Anterior cingulate cortex (tissue), 58 donors: ENCODE measurements at regions not wholly inside any gene's neighbourhood (a gene's known extent, or its start where the extent isn't known, plus 50 kb on each side); places are given as distances from the start of the nearest gene placed in this dataset.
"Not testable (repeated sequence)": the region's sequence is repeated elsewhere in the genome, so short reads cannot be mapped to it uniquely, and the experiment has no call there.

Experiments used
- DNase-seq, 58 donors: peaks; one replicate each; lab custom pipeline; 2025; lab: John Stamatoyannopoulos, UW

DNA sequence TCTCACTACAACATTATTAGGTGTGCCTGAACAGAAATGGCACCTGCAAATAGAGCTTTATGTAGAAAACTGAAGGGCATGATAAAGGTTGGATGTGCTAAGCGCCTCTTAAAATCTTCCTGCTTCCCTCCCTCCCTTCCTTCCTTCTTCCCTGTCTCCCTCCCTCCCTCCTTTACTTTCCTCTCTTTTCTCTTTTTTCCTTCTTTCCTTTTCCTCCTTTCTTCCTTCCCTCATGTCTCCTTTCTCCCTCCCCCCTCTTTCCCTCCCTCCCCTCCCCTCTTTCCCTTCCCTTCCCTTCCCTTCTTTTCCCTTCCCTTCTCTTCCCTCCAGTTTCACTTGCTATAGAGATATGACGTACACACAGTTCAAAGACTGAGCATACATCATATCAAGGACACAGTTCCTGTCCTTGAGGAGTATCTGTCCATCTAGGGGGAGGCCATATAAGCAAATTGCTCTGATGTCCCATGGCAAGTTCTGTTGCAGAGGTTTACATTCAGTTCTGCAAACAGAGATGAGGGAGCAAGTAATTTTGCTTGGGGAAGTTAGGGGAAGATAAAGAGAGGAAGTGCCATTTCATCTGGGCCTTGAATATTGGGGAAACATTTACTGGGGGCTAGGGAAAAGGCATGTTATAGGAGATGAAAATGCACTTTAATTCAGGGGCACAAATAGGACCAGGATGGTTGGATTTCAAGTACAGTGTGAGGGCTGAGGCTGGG lies 79.0 kb upstream of the EEF1E1 start:
- no peak for DNase-seq

DNA sequence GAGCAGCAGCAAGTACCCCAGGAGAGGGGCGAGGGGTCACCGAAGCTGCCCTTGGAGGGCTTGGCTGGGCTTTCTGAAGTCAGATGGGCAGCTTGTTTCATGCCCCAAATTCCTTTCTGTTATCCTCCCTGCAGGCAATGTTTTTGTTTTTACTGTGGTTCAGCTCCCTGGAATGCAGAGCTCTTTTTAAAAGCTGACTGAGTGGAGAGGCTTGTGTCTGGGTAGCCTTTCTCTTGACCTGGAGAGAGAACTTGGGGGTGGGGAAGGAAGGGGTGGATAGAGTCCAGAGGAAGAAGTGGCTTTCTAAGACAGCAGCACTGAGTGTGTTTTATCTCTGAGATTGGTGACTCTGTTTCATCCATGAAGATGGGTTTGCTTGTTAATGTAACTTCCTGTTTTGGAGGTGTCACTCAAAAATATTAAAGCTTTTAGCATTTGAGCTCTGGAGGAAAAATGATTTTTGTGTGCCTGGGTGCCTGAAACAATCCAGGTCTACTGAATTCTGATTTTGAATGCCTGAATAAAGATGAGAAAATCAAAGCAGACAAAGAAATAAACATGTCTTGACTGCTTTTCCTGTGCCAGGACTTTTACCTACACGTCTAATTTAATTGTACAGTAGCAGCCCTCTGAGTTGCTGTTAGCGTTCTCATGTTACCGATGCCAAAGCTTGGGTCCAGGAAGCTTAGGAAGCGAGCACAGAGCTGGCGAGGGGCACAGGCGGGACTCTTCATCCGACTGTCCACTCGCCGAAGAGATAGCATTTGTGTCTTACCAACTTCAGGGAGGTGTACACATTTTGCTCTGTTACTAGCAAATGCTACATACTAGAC lies 78.2 kb upstream of the EEF1E1 start:
- DNase-seq: no peak

DNA sequence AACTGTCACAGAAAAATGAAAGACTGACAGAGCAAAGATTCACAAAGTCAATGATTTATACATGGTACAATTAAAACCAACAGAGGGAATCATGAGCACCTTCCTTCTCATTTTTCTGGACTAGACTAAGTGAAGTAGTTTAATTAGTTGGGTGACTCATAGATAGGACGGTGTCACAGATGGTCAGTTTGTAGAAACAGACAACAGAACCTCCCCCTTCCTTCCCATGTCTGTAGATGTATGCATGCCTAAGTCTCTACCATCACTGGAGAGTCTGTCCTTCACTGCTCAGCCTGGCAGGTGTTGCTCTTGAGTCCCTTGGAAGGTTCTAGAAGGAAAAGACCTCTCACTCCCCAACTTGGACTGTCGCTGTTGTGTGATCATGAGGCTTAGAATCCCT lies 75.4 kb upstream of the EEF1E1 start:
- no peak for DNase-seq

DNA sequence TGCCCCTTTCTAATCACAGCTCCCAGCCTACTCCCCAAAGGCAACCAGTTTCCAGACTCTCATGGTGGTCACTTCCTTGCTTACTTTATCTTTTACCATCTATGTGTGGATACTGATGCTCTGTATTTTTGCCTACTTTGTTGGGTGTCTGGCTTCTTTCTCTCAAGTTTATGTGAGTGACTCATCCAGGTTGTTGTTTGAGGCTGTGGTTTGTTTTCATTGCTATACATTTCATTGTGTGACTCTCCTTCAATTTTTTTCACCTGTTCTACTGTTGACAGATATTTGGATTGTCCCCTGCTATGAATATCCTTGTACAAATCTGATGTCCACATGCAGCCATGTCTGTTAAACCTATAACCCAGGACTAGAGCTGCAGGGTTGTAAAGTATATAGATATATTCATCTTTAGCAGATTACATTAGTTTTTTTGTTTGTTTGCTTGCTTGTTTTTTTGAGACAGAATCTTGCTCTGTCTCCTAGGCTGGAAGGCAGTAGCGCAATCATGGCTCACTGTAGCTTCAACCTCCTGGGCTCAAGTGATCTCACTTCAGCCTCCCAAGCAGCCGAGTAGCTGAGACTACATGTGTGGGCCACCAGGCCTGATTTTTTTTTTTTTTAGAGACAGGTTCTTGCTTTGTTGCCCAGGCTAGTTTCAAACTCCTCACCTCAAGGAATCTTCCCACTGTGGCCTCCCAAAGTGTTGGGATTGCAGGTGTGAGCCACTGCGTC lies 72.9 kb upstream of the EEF1E1 start:
- DNase-seq: no peak

DNA sequence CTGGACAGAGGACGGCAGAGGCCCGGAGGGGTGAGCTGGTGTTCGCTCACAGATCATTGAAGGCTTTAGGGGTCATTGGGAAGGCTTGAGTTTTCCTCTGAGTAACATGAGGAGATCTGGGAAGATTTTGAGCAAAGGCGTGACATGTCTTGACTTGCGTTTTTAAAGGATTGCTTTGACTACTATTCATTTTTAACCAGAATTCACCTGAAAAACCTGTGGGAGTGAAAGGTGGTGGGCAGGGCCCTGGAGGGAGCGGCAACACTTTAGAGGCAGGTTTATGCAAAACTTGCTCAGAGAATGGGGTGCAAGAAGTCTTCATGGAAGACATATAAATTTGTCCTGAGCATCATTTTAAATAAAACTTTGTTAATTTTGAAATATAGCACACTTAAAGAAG lies 72.2 kb upstream of the EEF1E1 start:
- DNase-seq: peak in 1 of 58 donors; percentile 4

DNA sequence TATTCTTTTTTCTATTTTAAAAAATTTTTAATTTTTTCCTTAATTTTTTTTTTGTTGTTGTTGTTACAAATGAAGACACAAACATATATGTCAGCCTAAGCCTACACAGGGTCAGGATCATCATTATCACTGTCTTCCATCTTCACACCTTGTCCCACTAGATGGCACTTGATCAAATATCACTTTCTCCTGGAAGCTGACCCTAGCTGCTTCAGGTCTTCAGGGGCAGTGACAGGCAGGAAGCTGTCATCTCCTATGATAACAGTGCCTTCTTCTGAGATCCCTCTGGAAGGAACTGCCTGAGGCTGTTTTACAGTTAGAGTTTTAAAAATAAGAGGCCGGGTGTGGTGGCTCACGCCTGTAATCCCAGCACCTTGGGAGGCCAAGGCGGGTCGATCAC lies 70.2 kb upstream of the EEF1E1 start:
- DNase-seq: no peak

DNA sequence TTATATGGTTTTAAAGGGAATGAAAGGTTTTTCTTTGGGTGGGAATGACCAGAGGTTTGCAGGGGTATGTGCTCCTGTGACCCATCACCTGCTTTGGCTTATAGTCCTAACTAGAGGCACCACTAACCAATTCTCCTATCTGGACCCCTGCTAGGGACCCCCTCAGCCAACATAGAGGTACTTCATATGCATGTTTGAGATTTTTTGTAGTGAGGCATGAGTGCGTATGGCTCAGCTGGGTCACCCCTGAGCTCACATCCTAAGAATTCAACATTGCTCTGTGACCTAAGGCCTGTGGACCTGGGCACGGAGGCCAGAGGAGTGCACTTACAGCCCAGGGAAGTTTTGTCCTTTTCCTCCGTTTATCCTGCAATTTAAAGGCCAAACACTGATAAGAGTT lies 68.4 kb upstream of the EEF1E1 start:
- no peak for DNase-seq

DNA sequence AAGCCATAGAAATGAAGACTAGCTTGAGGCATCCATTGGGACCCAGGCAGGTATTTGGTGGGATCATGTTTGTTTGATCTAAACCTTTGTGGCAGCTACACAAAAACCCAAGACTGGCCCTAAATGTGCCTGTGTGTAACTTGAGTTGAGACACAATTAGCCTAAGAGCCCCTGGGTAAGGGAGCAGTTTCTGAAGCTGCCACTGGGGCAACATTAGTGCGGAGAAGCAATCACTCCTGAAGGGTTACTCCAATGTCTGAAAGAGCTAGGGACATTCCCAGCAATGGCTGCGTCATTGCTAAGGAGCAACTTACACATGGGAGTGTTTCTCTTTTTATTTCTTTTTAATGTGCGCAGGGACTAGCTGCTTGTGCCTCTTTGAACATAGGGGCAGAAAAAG lies 67.9 kb upstream of the EEF1E1 start:
- no peak for DNase-seq

DNA sequence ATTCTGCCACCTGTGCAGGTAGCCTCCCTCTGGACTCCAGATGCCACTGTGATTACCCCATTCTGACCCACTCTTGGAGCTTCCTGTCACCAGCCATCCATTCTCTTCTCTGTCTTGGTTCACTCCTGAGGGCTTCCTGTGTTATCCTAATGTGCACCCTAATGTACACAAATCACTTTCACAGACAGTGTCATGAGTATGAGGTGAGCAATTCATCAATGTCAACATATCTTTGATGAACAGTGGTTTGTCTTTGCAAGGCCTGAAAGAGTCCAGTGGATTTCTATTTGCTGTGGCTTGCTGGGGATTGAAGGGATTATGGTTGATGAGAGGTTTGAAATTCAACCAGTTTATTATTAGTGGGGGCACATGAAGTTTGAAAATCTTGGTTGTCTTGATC lies 63.8 kb upstream of the EEF1E1 start:
- DNase-seq: no peak

DNA sequence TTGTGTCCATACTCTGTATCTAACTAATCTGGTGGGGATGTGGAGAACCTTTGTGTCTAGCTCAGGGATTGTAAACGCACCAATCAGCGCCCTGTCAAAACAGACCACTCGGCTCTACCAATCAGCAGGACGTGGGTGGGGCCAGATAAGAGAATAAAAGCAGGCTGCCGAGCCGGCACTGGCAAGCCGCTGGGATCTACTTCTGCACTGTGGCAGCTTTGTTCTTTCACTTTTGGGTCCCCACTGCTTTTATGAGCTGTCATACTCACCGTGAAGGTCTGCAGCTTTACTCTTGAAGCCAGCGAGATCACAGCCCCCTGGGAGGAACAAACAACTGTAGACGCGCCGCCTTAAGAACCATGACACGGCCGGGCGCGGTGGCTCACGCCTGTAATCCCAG lies 62.7 kb upstream of the EEF1E1 start:
- not testable (repeated sequence) for DNase-seq

DNA sequence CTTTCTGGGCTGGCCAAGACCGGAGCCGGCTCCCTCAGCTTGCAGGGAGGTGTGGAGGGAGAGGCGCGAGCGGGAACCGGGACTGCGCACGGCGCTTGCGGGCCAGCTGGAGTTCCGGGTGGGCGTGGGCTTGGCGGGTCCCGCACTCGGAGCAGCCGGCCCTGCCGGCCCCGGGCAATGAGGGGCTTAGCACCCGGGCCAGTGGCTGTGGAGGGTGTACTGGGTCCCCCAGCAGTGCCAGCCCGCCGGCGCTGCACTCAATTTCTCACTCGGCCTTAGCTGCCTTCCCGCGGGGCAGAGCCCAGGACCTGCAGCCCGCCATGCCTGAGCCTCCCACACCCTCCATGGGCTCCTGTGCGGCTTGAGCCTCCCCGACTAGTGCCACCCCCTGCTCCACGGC lies 61.9 kb upstream of the EEF1E1 start:
- DNase-seq: not testable (repeated sequence)

DNA sequence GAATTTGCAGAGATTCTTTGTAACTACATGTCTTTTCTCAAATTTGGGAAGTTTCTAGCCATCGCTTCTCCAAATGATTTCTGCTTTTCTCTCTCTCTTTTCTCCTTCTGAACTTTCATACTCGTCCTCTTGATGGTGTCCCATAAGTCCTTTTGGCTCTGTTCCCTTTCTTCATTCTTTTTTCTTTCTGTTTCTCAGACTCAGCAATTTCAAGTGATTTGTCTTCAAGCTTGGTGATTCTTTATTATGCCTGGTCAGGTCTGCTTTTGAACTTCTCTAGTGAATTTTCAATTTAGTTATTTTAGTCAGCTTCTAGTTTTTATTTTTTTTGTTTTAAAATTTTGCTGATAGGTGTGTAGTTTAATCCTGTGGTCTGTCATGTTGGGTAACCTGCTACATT lies 57.6 kb upstream of the EEF1E1 start:
- no peak for DNase-seq

DNA sequence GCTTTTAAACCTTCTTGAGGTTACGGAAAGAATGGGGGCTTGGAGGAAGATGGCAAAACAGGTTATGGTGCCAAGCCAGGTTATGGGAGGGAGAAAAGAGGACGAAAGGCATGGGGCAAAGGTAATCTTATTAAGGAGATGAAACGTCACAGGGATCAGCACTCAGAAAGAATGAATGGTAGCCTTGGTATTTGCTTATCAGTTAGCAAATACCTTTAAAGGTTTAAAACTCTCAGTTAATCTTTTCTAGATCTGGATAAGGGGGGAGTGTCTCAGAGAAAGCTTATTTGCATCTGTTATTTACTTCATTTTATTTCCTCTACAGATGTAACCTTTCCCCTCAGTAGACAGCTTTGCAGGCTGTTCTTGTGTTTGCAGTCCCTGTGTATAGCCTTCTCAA lies 55.5 kb upstream of the EEF1E1 start:
- DNase-seq: no peak

DNA sequence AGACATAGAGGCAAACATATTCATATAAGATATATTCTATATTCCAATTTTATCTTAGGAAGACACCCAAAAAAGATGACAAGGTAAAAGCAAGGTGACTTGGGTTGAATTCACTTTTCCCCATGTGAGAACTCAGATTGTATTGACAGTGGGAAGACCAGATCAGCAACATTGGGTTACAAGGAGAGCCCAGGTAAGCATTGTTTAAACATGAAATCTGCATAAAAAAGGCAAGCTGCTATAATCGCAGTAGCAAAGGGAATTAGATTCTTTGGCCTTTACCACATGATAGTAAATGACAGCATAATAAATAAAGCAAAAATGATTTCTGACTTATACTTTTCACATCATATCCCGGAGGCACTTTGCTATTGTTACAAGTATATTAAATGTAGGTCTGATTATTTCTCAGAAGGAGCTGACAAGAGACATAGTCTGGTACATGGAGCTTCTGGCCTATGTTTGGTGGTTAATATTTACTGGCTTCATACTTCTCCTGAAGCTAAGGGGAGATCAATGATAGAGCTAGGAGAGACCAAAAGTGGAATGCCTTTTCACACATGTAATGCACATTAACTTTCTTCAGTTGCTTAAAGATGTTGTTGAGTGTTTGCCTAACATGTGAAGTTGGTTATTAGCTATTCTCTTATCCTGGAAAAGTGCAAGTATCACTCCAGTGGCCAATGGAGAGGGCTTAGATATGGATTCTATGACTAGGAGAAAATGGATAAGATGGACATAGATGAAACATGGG lies 53.1 kb upstream of the EEF1E1 start:
- no peak for DNase-seq
